Bronchial epithelial cell (primary cell): ENCODE measurements at regions not wholly inside any gene's neighbourhood (a gene's known extent, or its start where the extent isn't known, plus 50 kb on each side); places are given as distances from the start of the nearest gene placed in this dataset.

Experiments
- DNase-seq: peaks from one replicate; pipeline ENCODE4 v3.0.0-alpha.2; 2010; ENCODE audit warnings: low read depth
- FAIRE-seq: peaks from 2 replicates; lab custom pipeline; 2011; peaks lifted over from hg19 to GRCh38; lab: Jason Lieb, UNC
- H3K27me3 ChIP-seq: 2 replicates; pipeline ENCODE4 v1.5.1; 2011; ENCODE audit warnings: low read length; ENCODE audit not compliant: control insufficient read depth, insufficient read depth
- H3K36me3 ChIP-seq: 2 replicates; pipeline ENCODE4 v1.5.1; 2011; ENCODE audit warnings: low read length; ENCODE audit not compliant: control insufficient read depth, insufficient read depth
- H3K4me3 ChIP-seq: 2 replicates; pipeline ENCODE4 v1.5.1; 2011; ENCODE audit warnings: mild to moderate bottlenecking, low read depth, low read length, control low read depth
- CTCF ChIP-seq: IDR thresholded peaks from 2 replicates; pipeline ENCODE4 v1.5.1; 2011; ENCODE audit warnings: mild to moderate bottlenecking, moderate library complexity, low read length, control low read depth, inconsistent platforms; ENCODE audit not compliant: insufficient read depth, severe bottlenecking

DNA sequence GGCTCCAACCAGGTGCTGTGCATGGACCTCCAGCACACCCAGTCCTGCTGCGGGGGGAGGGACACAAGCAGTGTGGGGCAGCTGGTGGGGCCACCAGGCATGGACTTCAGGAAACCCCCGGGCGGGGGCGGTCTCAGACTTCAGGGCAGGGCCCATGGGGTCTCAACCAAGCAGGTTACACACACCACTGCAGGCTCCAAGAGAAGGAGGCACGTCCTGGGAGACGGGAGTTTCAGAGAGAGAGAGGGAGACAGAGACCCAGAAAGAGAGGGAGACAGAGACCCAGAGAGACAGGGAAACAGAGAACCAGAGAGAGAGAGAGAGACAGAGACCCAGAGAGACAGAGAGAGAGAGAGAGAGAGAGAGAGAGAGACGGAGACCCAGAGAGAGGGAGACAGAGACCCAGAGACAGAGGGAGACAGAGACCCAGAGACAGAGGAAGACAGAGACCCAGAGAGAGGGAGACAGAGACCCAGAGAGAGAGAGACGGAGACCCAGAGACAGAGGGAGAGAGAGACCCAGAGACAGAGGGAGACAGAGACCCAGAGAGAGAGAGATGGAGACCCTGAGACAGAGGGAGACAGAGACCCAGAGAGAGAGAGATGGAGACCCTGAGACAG, 128.9 kb downstream of the NCOR2 start:
- peaks cover 5% of the 10 kb centered on the region for H3K36me3 ChIP-seq
- no peak for TF ChIP-seq CTCF
- H3K4me3 ChIP-seq: no peak overlapping the region
- no peak for DNase-seq
- no peaks in the 10 kb centered on the region for H3K27me3 ChIP-seq
- no peak for FAIRE-seq

GRCh38 chr12:124437617-124438436, 129.6 kb downstream of the NCOR2 start:
- DNase-seq (no peak), FAIRE-seq (no peak)
- no peak for TF ChIP-seq CTCF
- Histone ChIP-seq H3K4me3 (no peak overlapping the region), H3K36me3 (peaks cover 4% of the 10 kb centered on the region), H3K27me3 (no peaks in the 10 kb centered on the region)

DNA sequence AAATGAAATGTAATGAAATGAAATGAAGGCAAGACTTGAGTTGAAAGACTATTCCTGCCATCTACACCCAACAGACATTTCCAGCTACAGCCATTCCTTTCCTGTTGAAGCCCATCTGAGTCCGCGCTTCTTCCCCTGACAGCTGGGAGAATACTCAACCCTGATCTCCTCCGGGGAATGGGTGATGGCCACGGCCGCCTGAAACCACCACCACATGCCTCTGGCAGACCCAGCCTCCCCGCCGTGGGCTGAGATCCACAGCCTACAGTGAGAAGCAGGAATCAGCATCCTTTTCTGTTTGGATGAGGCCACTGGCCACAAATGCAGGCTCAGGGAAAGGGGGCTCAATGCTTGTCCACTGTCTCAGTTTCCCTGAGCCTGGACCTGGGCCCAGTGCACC, 130.3 kb downstream of the NCOR2 start:
- Histone ChIP-seq H3K4me3 (no peak overlapping the region), H3K36me3 (peaks cover 4% of the 10 kb centered on the region), H3K27me3 (no peaks in the 10 kb centered on the region)
- DNase-seq (no peak), FAIRE-seq (no peak)
- no peak for TF ChIP-seq CTCF

- FAIRE-seq (no peak), DNase-seq (no peak)
- TF ChIP-seq CTCF: no peak
- no peak overlapping the region for H3K4me3 ChIP-seq
- H3K36me3 ChIP-seq: peaks cover 4% of the 10 kb centered on the region
- H3K27me3 ChIP-seq: no peaks in the 10 kb centered on the region
These were observed 131.0 kb downstream of the NCOR2 start for GRCh38 chr12:124436366-124436765.

- H3K4me3 ChIP-seq: no peak overlapping the region
- H3K27me3 ChIP-seq: no peaks in the 10 kb centered on the region
- DNase-seq: no peak
- FAIRE-seq: no peak
- TF ChIP-seq CTCF: no peak
- H3K36me3 ChIP-seq: peaks cover 4% of the 10 kb centered on the region
These were observed 131.5 kb downstream of the NCOR2 start for GRCh38 chr12:124435806-124436345.
